ENCODE measurements at regions not wholly inside any gene's neighbourhood (a gene's known extent, or its start where the extent isn't known, plus 50 kb on each side); places are given as distances from the start of the nearest gene placed in this dataset.

GRCh38 chr1:36675106-36675505 is 192.4 kb upstream of the CSF3R start:
- no peak for FAIRE-seq
- no peak for DNase-seq (ENCODE audit: insufficient read length)
- no peak for TF ChIP-seq POLR2AphosphoS5 (IDR thresholded peaks at IDR 0.05; ENCODE audit: low read depth, low read length)
- no peak for TF ChIP-seq POLR2A (IDR thresholded peaks at IDR 0.05; ENCODE audit: low read depth, low read length)
- TF ChIP-seq TAF1 (IDR thresholded peaks at IDR 0.05; ENCODE audit: borderline replicate concordance, low read depth, low read length), result no peak

- no peak for DNase-seq (ENCODE audit: insufficient read length)
- no peak for TF ChIP-seq POLR2AphosphoS5 (IDR thresholded peaks at IDR 0.05; ENCODE audit: low read depth, low read length)
- TF ChIP-seq TAF1 (IDR thresholded peaks at IDR 0.05; ENCODE audit: borderline replicate concordance, low read depth, low read length), result no peak
- no peak for TF ChIP-seq POLR2A (IDR thresholded peaks at IDR 0.05; ENCODE audit: low read depth, low read length)
- FAIRE-seq, result no peak
Measured at GRCh38 chr1:36673202-36673601, 190.5 kb upstream of the CSF3R start.

- no peak for FAIRE-seq
- TF ChIP-seq POLR2A (IDR thresholded peaks at IDR 0.05; ENCODE audit: low read depth, low read length), result no peak
- TF ChIP-seq POLR2AphosphoS5 (IDR thresholded peaks at IDR 0.05; ENCODE audit: low read depth, low read length), result no peak
- TF ChIP-seq TAF1 (IDR thresholded peaks at IDR 0.05; ENCODE audit: borderline replicate concordance, low read depth, low read length), result no peak
- DNase-seq (ENCODE audit: insufficient read length), result no peak
Measured at GRCh38 chr1:36669262-36669661, 186.5 kb upstream of the CSF3R start.

GRCh38 chr1:36667836-36668235 is 185.1 kb upstream of the CSF3R start:
- no peak for FAIRE-seq
- TF ChIP-seq POLR2A (IDR thresholded peaks at IDR 0.05; ENCODE audit: low read depth, low read length), result no peak
- TF ChIP-seq POLR2AphosphoS5 (IDR thresholded peaks at IDR 0.05; ENCODE audit: low read depth, low read length), result no peak
- no peak for TF ChIP-seq TAF1 (IDR thresholded peaks at IDR 0.05; ENCODE audit: borderline replicate concordance, low read depth, low read length)
- DNase-seq (ENCODE audit: insufficient read length), result no peak

- FAIRE-seq, result no peak
- TF ChIP-seq POLR2AphosphoS5 (IDR thresholded peaks at IDR 0.05; ENCODE audit: low read depth, low read length) (no peak), TAF1 (IDR thresholded peaks at IDR 0.05; ENCODE audit: borderline replicate concordance, low read depth, low read length) (no peak), POLR2A (IDR thresholded peaks at IDR 0.05; ENCODE audit: low read depth, low read length) (no peak)
- DNase-seq (ENCODE audit: insufficient read length), result no peak
Measured at GRCh38 chr1:36667256-36667655, 184.5 kb upstream of the CSF3R start.

- DNase-seq (ENCODE audit: insufficient read length), result no peak
- TF ChIP-seq TAF1 (IDR thresholded peaks at IDR 0.05; ENCODE audit: borderline replicate concordance, low read depth, low read length) (no peak), POLR2AphosphoS5 (IDR thresholded peaks at IDR 0.05; ENCODE audit: low read depth, low read length) (no peak)
- FAIRE-seq, result no peak
Measured at GRCh38 chr1:36665478-36666080, 182.9 kb upstream of the CSF3R start.

GRCh38 chr1:36664571-36665287 is 182.0 kb upstream of the CSF3R start:
- no peak for DNase-seq (ENCODE audit: insufficient read length)
- TF ChIP-seq TAF1 (IDR thresholded peaks at IDR 0.05; ENCODE audit: borderline replicate concordance, low read depth, low read length) (no peak), POLR2A (IDR thresholded peaks at IDR 0.05; ENCODE audit: low read depth, low read length) (no peak), POLR2AphosphoS5 (IDR thresholded peaks at IDR 0.05; ENCODE audit: low read depth, low read length) (no peak)
- no peak for FAIRE-seq

GRCh38 chr1:36663772-36664430 is 181.2 kb upstream of the CSF3R start:
- FAIRE-seq (no peak), DNase-seq (ENCODE audit: insufficient read length) (no peak)
- no peak for TF ChIP-seq POLR2A (IDR thresholded peaks at IDR 0.05; ENCODE audit: low read depth, low read length)
- no peak for TF ChIP-seq POLR2AphosphoS5 (IDR thresholded peaks at IDR 0.05; ENCODE audit: low read depth, low read length)
- TF ChIP-seq TAF1 (IDR thresholded peaks at IDR 0.05; ENCODE audit: borderline replicate concordance, low read depth, low read length), result no peak

GRCh38 chr1:36658838-36659237 is 176.1 kb upstream of the CSF3R start:
- FAIRE-seq, result no peak
- TF ChIP-seq TAF1 (IDR thresholded peaks at IDR 0.05; ENCODE audit: borderline replicate concordance, low read depth, low read length) (no peak), POLR2AphosphoS5 (IDR thresholded peaks at IDR 0.05; ENCODE audit: low read depth, low read length) (no peak), POLR2A (IDR thresholded peaks at IDR 0.05; ENCODE audit: low read depth, low read length) (no peak)
- no peak for DNase-seq (ENCODE audit: insufficient read length)

- FAIRE-seq, result no peak
- DNase-seq (ENCODE audit: insufficient read length), result no peak
- no peak for TF ChIP-seq POLR2A (IDR thresholded peaks at IDR 0.05; ENCODE audit: low read depth, low read length)
- no peak for TF ChIP-seq POLR2AphosphoS5 (IDR thresholded peaks at IDR 0.05; ENCODE audit: low read depth, low read length)
Measured at GRCh38 chr1:36657826-36658225, 175.1 kb upstream of the CSF3R start.

GRCh38 chr1:36656838-36657237 is 174.1 kb upstream of the CSF3R start:
- FAIRE-seq (no peak), DNase-seq (ENCODE audit: insufficient read length) (no peak)
- no peak for TF ChIP-seq POLR2A (IDR thresholded peaks at IDR 0.05; ENCODE audit: low read depth, low read length)
- TF ChIP-seq POLR2AphosphoS5 (IDR thresholded peaks at IDR 0.05; ENCODE audit: low read depth, low read length), result no peak
- TF ChIP-seq TAF1 (IDR thresholded peaks at IDR 0.05; ENCODE audit: borderline replicate concordance, low read depth, low read length), result no peak

- DNase-seq (ENCODE audit: insufficient read length), result no peak
- no peak for FAIRE-seq
- TF ChIP-seq POLR2A (IDR thresholded peaks at IDR 0.05; ENCODE audit: low read depth, low read length) (no peak), POLR2AphosphoS5 (IDR thresholded peaks at IDR 0.05; ENCODE audit: low read depth, low read length) (no peak)
Measured at GRCh38 chr1:36656271-36656670, 173.6 kb upstream of the CSF3R start.
